ENCODE measurements at regions not wholly inside any gene's neighbourhood (a gene's known extent, or its start where the extent isn't known, plus 50 kb on each side); places are given as distances from the start of the nearest gene placed in this dataset.

GRCh38 chr4:110278127-110278526 is 79.7 kb upstream of the ELOVL6 start:
- POLR2A ChIA-PET: no interaction called here

GRCh38 chr4:110275871-110276270 is 77.5 kb upstream of the ELOVL6 start:
- ChIA-PET POLR2A (no interaction called here), CTCF (interaction anchor here (0.7 kb wide), 1 partner anchor 102 kb away, joined by 3 read pairs; no protein-coding TSS in a partner anchor)
- no peak overlapping the region for H3K4me3 ChIP-seq (ENCODE audit: low read depth, low read length)
- no peak overlapping the region for H3K27ac ChIP-seq (ENCODE audit: extremely low read depth, low read depth, low read length)
- H3K36me3 ChIP-seq (ENCODE audit: control insufficient read depth in 2 of 2, insufficient read depth in 1 of 2, low read length in 2 of 2): no peaks in the 10 kb centered on the region
- no peaks in the 10 kb centered on the region for H3K9me3 ChIP-seq (ENCODE audit: control insufficient read depth, insufficient read depth, low read depth, low read length)
- no peaks in the 10 kb centered on the region for H3K4me1 ChIP-seq (ENCODE audit: control insufficient read depth, insufficient read depth, low read length)
- no peak for TF ChIP-seq ZNF426 (tag by site-specific recombination; IDR thresholded peaks at IDR 0.05)
- TF ChIP-seq ZXDB (tag by site-specific recombination; IDR thresholded peaks at IDR 0.05): no peak
- TF ChIP-seq ZNF2 (tag by site-specific recombination; IDR thresholded peaks at IDR 0.05): no peak
- no peak for TF ChIP-seq ZBTB49 (tag by site-specific recombination; IDR thresholded peaks at IDR 0.05; ENCODE audit: low read depth)
- no peak for TF ChIP-seq ZNF23 (tag by site-specific recombination; IDR thresholded peaks at IDR 0.05; ENCODE audit: borderline replicate concordance)
- no peak for TF ChIP-seq ZNF280D (tag by site-specific recombination; IDR thresholded peaks at IDR 0.05)
- TF ChIP-seq ZNF394 (tag by site-specific recombination; IDR thresholded peaks at IDR 0.05; ENCODE audit: borderline replicate concordance): no peak
- TF ChIP-seq ZBTB8A (tag by site-specific recombination; IDR thresholded peaks at IDR 0.05): no peak
- TF ChIP-seq GFI1B (tag by site-specific recombination; IDR thresholded peaks at IDR 0.05): no peak
- TF ChIP-seq ZNF121 (tag by site-specific recombination; IDR thresholded peaks at IDR 0.05): no peak
- TF ChIP-seq ZNF585B (tag by site-specific recombination; IDR thresholded peaks at IDR 0.05): no peak
- no peak for TF ChIP-seq ZNF138 (tag by site-specific recombination; IDR thresholded peaks at IDR 0.05; ENCODE audit: borderline replicate concordance)

More at GRCh38 chr4:110278127-110278526, 79.7 kb upstream of the ELOVL6 start:
- no peaks in the 10 kb centered on the region for H3K4me1 ChIP-seq (ENCODE audit: control insufficient read depth, insufficient read depth, low read length)
- no peak overlapping the region for H3K27ac ChIP-seq (ENCODE audit: extremely low read depth, low read depth, low read length)
- TF ChIP-seq ZNF776 (tag by site-specific recombination; IDR thresholded peaks at IDR 0.05; ENCODE audit: borderline replicate concordance): no peak
- H3K36me3 ChIP-seq (ENCODE audit: control insufficient read depth in 2 of 2, insufficient read depth in 1 of 2, low read length in 2 of 2): no peaks in the 10 kb centered on the region
- no peak overlapping the region for H3K4me3 ChIP-seq (ENCODE audit: low read depth, low read length)
- CTCF ChIA-PET: interaction anchor here (0.7 kb wide), 1 partner anchor 38 kb away, joined by 3 read pairs; no protein-coding TSS in a partner anchor
- no peaks in the 10 kb centered on the region for H3K9me3 ChIP-seq (ENCODE audit: control insufficient read depth, insufficient read depth, low read depth, low read length)

GRCh38 chr4:110271986-110272385 is 73.6 kb upstream of the ELOVL6 start:
- no peaks in the 10 kb centered on the region for H3K9me3 ChIP-seq (ENCODE audit: control insufficient read depth, insufficient read depth, low read depth, low read length)
- POLR2A ChIA-PET: no interaction called here
- H3K36me3 ChIP-seq (ENCODE audit: control insufficient read depth in 2 of 2, insufficient read depth in 1 of 2, low read length in 2 of 2): no peaks in the 10 kb centered on the region
- no peak overlapping the region for H3K27ac ChIP-seq (ENCODE audit: extremely low read depth, low read depth, low read length)
- CTCF ChIA-PET: no interaction called here
- TF ChIP-seq ZNF2 (tag by site-specific recombination; IDR thresholded peaks at IDR 0.05) (no peak), ZNF654 (tag by site-specific recombination; IDR thresholded peaks at IDR 0.05; ENCODE audit: low read depth) (no peak), BCL6B (tag by site-specific recombination; IDR thresholded peaks at IDR 0.05) (no peak)
- no peaks in the 10 kb centered on the region for H3K4me1 ChIP-seq (ENCODE audit: control insufficient read depth, insufficient read depth, low read length)
- no peak overlapping the region for H3K4me3 ChIP-seq (ENCODE audit: low read depth, low read length)
